GF-D8 (cell line): ENCODE measurements at regions not wholly inside any gene's neighbourhood (a gene's known extent, or its start where the extent isn't known, plus 50 kb on each side); places are given as distances from the start of the nearest gene placed in this dataset.

Experiments used
- DNase-seq: peaks from one replicate; lab custom pipeline; 2025; lab: John Stamatoyannopoulos, UW

DNA sequence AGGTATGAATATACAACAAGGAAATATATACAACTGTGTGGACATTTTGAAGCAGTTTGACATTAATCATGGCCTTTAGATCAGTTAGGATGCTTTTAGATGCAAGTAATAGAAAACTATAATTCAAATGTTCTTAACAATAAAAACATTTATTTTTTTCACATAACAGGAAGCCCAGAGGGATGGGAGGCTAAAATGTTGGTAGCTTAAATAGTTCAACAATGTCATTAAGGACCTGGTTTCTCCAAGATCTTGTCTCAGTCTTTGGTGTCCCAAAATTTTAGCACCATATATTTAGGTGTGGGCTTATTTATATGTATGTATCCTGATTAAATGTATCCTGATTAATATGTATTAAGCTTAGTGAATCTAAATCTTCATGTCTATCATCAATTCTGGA lies 292.4 kb downstream of the NUAK1 start:
- no peak for DNase-seq

DNA sequence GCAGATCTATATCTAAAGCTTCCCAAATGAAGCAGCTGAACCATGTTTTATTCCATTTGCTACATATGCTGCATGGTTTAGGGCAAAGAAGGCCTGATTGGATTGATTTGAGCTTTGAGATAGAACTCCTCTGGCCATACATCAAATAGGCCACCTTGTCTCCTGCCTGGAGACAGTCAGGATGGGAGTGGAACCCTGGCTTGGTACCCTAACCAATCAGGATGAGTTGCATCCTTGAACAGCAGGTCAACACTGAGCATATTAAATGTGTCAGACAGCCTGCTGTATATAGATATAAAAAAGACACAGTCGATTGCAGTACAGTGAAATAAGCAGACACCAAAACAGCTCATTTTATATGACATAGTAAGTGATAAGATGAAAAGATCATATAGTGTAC lies 291.7 kb downstream of the NUAK1 start:
- DNase-seq, result no peak

DNA sequence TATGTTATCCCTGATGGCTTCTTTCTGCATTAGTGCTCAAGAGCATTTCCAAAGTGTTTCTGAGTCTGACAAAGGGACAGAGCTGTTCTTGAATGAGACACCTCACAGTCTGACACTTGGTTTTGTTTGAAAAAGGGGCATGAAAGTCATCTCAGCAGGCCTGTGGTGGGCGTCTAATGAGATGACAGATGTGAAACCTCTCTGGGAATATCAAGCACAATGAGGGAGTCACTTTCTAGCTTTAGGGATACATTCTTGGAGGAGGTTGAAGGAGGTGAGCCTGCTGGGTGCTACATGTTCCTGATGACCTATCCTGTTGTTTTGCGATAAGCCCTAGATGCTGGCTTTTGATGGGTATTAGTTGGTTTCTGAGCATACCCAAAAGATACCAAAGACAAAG lies 290.5 kb downstream of the NUAK1 start:
- no peak for DNase-seq

GRCh38 chr12:105850103-105850968 lies 288.4 kb downstream of the NUAK1 start:
- DNase-seq, result no peak

GRCh38 chr12:105852496-105852895 lies 286.3 kb downstream of the NUAK1 start:
- DNase-seq, result no peak

DNA sequence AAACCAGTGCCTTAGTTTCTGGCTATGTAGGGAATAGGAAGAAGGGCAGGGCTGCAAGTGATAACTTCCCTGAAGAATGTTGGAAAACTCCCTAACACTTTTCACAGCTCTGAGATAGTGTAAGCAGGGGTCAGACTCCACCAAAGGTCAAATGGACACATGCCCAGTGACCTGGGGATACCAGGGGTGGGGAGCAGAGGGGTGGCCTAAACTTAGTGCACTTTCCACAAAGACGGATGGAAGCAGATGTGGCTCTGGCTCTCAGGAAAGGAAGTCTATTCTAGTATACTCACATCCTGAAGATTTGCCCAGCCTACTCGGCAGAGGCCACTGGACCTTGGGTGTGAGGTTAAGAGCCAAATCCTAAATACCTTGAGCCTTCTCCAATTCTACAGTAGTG lies 285.8 kb downstream of the NUAK1 start:
- no peak for DNase-seq

GRCh38 chr12:105854071-105854470 lies 284.7 kb downstream of the NUAK1 start:
- no peak for DNase-seq

- no peak for DNase-seq
Measured at GRCh38 chr12:105855361-105856047, 283.2 kb downstream of the NUAK1 start.

GRCh38 chr12:105856048-105856405 lies 282.7 kb downstream of the NUAK1 start:
- DNase-seq, result no peak

DNA sequence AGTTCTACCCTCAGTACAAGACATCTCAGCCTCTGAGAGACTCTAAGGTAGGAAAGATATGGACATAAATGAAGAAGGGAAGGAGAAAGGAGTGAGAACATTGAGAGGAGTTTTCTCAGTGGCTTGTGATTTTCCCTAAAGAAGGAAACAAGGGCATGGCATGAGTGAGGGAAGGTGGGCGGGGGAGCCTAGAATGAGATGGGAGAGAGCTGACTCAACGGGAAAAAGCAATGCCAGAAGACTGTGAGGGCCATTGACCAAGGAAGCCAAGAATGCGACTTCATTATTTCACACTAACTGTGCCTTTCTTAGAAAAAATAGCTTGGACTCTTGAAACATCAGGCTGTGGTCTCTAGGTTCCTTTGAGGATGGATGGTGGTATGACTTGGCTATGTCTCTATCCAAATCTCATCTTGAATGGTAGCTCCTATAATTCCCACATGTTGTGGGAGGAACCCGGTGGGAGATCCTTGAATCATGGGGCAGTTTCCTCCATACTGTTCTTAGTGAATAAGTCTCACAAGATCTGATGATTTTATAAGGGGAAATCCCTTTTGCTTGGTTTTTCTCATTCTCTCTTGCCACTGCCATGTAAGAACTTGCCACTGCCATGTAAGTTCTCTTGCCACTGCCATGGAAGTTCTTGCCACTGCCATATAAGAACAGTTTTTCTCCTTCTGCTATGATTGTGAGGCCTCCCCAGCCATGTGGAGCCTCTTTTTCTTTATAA lies 279.6 kb downstream of the NUAK1 start:
- no peak for DNase-seq

DNA sequence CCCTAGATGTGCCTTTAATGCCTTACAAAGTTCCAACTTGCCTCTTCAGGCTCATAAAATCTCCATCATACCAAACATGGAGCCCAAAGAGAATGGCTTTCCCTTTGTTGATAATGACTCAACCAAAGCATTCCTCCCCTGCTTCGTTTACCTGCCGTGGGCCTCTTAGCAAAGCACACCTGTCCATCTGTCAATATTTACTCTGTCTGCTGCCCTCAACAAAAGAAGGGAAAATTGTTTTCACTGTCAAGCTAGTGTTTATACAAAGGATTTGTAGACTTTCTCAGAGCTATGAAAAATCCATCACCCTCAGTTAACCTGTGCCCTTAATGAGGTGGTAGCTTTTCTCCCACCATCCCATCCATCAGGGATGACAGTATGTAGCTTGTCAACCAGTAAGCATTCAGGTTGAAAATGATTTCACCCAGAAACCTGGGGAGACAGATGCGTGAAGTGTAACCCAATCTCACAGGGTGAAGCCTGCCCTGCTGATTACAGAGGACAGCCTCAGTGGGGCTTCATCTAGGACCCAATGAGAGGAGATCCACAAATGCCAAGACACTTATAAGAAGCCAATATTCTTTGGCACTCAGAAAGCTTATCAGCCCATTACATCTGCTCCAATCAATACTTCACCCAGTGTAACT lies 278.1 kb downstream of the NUAK1 start:
- no peak for DNase-seq

DNA sequence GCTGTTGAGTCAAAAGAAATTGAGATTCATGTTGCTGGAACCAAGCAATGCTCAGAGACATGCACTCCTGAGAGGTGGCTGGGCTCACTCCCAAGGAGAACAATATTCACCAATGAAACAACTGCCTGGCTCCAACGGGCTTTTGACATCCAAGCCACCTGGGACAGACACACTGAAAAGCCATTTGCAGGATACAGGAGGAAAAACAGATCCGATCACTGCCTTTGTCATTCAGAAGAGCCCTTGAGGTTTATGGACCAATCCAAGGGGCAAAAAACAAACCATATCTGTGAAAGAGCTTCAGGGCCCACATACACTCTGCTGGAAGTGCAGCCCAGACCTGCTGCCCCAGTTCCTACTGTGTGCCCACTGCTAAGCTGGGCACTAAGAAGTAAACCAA lies 277.5 kb downstream of the NUAK1 start:
- DNase-seq, result no peak

DNA sequence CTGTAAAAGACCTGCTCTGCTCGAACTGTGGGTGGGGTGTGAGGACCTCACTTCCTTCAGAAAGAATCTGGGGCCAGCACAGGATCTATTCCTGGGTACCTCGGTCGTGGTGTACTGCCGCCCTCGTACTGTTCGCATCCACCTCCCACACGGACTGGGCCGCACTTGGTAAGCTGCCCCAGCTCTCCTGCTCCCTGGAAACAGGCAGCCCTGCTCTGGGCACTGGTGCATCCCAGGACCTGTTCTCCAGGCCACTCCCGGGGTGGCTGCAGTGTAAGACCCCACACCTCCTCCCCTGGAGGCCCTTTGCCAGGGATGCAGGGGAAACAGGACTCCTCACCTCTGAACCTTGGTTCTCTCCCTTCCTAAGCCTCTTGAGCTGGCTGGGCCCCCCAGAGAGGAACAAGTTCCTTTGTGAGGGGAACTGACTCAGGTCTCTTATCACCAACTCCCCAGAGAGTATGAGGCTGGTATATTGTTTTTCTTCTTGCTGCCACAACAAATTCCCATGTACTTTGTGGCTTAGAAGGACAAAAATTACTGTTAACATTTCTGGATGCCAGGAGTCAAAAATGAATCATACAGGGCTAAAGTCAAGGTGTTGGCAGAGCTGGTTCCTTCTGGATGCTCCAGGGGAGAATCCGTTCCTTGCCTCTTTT lies 276.5 kb downstream of the NUAK1 start:
- DNase-seq, result no peak

GRCh38 chr12:105864316-105864715 lies 274.4 kb downstream of the NUAK1 start:
- DNase-seq, result no peak

DNA sequence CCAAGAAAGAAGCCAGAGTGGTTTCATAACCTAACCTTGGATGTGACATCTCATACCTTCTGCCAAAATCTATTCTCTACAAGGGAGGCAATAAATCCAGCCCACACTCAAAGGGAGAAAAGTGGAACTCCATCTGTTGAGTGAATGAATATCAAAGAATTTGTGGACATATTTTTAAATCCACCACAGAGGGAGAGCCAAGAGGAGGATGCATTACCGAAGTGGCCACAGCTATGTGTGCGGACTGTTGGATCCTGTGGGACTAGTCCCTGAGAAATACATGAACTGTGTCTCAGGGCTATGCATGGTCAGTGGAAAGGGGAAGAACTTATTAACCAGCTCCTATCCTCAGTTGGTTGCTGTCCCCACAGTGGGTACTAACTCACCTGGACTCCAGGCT lies 273.9 kb downstream of the NUAK1 start:
- no peak for DNase-seq

- DNase-seq, result no peak
Measured at GRCh38 chr12:105865886-105866285, 272.9 kb downstream of the NUAK1 start.

- no peak for DNase-seq
Measured at GRCh38 chr12:105874121-105874520, 264.6 kb downstream of the NUAK1 start.

- DNase-seq, result no peak
Measured at GRCh38 chr12:105876396-105876927, 262.3 kb downstream of the NUAK1 start.

DNA sequence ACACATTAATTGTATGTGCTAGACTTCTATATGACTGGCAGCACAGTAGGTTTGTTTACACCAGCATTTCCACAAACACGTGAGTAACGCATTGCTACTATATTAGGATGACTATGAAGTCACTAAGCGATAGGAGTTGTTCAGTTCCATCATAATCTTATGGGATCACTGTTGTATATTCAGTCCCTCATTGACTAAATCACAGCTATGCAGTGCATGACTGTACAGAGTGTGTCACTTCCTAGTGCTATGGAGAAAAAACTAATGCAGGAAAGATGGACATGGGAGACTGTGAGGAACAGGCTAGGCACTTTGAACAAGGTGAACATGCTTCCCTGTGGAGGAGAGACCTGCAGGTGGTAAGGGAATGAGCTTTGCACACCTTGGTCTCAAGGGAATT lies 259.8 kb downstream of the NUAK1 start:
- DNase-seq, result no peak

DNA sequence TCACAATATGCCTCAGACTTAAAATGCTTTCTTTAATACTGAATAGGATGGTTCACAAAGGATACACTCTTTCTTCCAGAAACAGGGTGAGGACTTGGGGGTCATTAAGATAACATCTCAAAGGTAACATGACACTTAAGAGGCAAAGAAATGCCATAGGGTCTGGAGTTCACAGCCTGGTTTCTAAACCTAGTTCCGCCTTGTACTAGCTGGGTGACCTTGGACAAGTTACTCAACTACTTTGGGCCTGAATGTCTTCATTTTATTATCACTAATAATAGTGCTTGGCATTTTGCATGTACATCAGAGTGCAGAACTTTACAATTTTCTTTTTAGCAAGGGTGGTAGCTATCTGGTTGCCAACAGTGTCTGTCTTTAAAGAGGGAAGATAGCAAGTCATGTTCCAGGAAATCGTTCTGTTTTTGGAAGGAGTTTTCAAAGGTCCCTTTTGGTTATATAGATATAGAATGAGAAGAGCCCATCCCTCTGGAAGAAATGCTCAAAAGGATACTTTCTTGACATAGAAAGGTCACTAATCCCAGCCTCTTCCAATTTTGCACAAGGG lies 257.8 kb downstream of the NUAK1 start:
- no peak for DNase-seq

DNA sequence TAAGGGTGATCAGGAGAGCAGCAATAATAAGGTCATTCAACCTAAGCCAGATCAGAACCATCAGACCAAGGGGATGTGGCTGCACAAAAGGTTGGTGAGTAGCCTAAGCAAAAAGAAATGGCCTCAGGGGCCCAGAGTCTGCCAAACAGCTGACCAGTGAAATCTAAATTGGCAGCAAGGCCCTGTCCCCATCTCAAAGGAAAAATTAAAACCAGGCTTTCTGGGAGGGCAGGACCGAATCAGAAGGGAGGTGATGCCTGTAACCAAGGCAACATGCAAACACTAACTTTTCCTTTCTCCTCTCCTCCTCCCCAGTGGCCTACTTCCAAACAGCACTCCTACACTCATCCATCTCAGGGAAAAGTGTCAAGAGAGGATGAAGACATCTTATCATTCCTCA lies 256.4 kb downstream of the NUAK1 start:
- no peak for DNase-seq
